ENCODE measurements at regions not wholly inside any gene's neighbourhood (a gene's known extent, or its start where the extent isn't known, plus 50 kb on each side); places are given as distances from the start of the nearest gene placed in this dataset.

- Histone ChIP-seq H3K9me3 (ENCODE audit: control insufficient read depth in 1 of 2, insufficient read depth in 1 of 2, low read depth in 1 of 2, low read length in 2 of 2) (no peaks in the 10 kb centered on the region), H3K27ac (ENCODE audit: low read depth, low read length) (no peak overlapping the region), H3K9me2 (ENCODE audit: insufficient read depth) (no peaks in the 10 kb centered on the region), H3K9ac (ENCODE audit: low read length) (no peak overlapping the region), H3K4me2 (ENCODE audit: low read length) (no peak overlapping the region), H4K20me1 (ENCODE audit: insufficient read depth) (no peaks in the 10 kb centered on the region), H2AFZ (ENCODE audit: low read depth, low read length, poor library complexity, severe bottlenecking) (no peak overlapping the region), H3K4me3 (replicated peaks in 1 of 2; ENCODE audit: low read depth in 1 of 2, low read length in 2 of 2) (no peak overlapping the region), H3K36me3 (ENCODE audit: control insufficient read depth in 1 of 2, insufficient read depth in 2 of 2, low read length in 2 of 2) (no peaks in the 10 kb centered on the region), H3K27me3 (ENCODE audit: insufficient read depth, low read length) (no peaks in the 10 kb centered on the region), H3K79me2 (ENCODE audit: insufficient read depth, low read length) (no peaks in the 10 kb centered on the region), H3K4me1 (ENCODE audit: control insufficient read depth in 1 of 2, insufficient read depth in 2 of 2, low read length in 2 of 2) (no peaks in the 10 kb centered on the region)
- DNase-seq (ENCODE audit: low read depth, low spot score): no peak
- RAD21 ChIA-PET (ENCODE audit: low non-redundant PET in 1 of 2, low total read pairs in 2 of 2, uncharacterized antibody in 2 of 2, unreplicated experiment in 2 of 2): no interaction called here
- POLR2A ChIA-PET: no interaction called here
- intact Hi-C loops (cut with micrococcal nuclease): no loop called here
- no peak for ATAC-seq
- TF ChIP-seq MAX (IDR thresholded peaks at IDR 0.05): no peak
- TF ChIP-seq, protein P1, sequence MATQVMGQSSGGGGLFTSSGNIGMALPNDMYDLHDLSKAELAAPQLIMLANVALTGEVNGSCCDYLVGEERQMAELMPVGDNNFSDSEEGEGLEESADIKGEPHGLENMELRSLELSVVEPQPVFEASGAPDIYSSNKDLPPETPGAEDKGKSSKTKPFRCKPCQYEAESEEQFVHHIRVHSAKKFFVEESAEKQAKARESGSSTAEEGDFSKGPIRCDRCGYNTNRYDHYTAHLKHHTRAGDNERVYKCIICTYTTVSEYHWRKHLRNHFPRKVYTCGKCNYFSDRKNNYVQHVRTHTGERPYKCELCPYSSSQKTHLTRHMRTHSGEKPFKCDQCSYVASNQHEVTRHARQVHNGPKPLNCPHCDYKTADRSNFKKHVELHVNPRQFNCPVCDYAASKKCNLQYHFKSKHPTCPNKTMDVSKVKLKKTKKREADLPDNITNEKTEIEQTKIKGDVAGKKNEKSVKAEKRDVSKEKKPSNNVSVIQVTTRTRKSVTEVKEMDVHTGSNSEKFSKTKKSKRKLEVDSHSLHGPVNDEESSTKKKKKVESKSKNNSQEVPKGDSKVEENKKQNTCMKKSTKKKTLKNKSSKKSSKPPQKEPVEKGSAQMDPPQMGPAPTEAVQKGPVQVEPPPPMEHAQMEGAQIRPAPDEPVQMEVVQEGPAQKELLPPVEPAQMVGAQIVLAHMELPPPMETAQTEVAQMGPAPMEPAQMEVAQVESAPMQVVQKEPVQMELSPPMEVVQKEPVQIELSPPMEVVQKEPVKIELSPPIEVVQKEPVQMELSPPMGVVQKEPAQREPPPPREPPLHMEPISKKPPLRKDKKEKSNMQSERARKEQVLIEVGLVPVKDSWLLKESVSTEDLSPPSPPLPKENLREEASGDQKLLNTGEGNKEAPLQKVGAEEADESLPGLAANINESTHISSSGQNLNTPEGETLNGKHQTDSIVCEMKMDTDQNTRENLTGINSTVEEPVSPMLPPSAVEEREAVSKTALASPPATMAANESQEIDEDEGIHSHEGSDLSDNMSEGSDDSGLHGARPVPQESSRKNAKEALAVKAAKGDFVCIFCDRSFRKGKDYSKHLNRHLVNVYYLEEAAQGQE (IDR thresholded peaks at IDR 0.05; ENCODE audit: low read depth): no peak
- TF ChIP-seq YY1 (IDR thresholded peaks at IDR 0.05; ENCODE audit: extremely low read depth, insufficient replicate concordance, low read depth, low read length): no peak
- no peak for TF ChIP-seq POLR2AphosphoS5 (IDR thresholded peaks at IDR 0.05; ENCODE audit: low read depth, low read length)
- no peak for TF ChIP-seq RAD21 (IDR thresholded peaks at IDR 0.05; ENCODE audit: low read depth)
- TF ChIP-seq EGR1 (IDR thresholded peaks at IDR 0.05; ENCODE audit: low read depth): no peak
- no peak for TF ChIP-seq CBX3 (IDR thresholded peaks at IDR 0.05; ENCODE audit: low read depth)
- TF ChIP-seq EZH2 (IDR thresholded peaks at IDR 0.05): no peak
- TF ChIP-seq, protein P2, sequence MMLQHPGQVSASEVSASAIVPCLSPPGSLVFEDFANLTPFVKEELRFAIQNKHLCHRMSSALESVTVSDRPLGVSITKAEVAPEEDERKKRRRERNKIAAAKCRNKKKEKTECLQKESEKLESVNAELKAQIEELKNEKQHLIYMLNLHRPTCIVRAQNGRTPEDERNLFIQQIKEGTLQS (IDR thresholded peaks at IDR 0.05): no peak
- TF ChIP-seq, protein P3, sequence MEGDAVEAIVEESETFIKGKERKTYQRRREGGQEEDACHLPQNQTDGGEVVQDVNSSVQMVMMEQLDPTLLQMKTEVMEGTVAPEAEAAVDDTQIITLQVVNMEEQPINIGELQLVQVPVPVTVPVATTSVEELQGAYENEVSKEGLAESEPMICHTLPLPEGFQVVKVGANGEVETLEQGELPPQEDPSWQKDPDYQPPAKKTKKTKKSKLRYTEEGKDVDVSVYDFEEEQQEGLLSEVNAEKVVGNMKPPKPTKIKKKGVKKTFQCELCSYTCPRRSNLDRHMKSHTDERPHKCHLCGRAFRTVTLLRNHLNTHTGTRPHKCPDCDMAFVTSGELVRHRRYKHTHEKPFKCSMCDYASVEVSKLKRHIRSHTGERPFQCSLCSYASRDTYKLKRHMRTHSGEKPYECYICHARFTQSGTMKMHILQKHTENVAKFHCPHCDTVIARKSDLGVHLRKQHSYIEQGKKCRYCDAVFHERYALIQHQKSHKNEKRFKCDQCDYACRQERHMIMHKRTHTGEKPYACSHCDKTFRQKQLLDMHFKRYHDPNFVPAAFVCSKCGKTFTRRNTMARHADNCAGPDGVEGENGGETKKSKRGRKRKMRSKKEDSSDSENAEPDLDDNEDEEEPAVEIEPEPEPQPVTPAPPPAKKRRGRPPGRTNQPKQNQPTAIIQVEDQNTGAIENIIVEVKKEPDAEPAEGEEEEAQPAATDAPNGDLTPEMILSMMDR (IDR thresholded peaks at IDR 0.05 in 2 of 3, conservative IDR thresholded peaks at IDR 0.05 in 1 of 3; ENCODE audit: borderline replicate concordance in 1 of 3, insufficient read depth in 1 of 3, low read depth in 2 of 3, low read length in 2 of 3): no peak
- TF ChIP-seq SRF (IDR thresholded peaks at IDR 0.05; ENCODE audit: low read depth): no peak
- BruUV-seq (replicated peaks): no TSS peak
- CTCF ChIA-PET: no interaction called here
Measured at GRCh38 chrX:42602136-42602535, 175.8 kb downstream of the PPP1R2C start.
